Activated B cell treated with CpG ODN at 0.5 μM for 24 hours (primary cell): ENCODE measurements at regions not wholly inside any gene's neighbourhood (a gene's known extent, or its start where the extent isn't known, plus 50 kb on each side); places are given as distances from the start of the nearest gene placed in this dataset.

ENCODE experiments used
- ATAC-seq: fragments of 200-7000 bp; cut with Tn5 transposase; one replicate; pipeline ENCODE4 v1.10.0; 2021; ENCODE audit warnings: low read depth, mild to moderate bottlenecking, moderate library complexity
- CTCF ChIA-PET: fragments of 350-600 bp; sonication (Branson Sonifier 250); formaldehyde crosslinking; loops from one replicate; lab custom pipeline; 2021; ENCODE audit warnings: antibody characterized with exemption; lab: Charles Lee
- POLR2A ChIA-PET: fragments of 350-600 bp; sonication (Branson Sonifier 250); formaldehyde crosslinking; loops from one replicate; lab custom pipeline; 2021; ENCODE audit warnings: antibody characterized with exemption; lab: Charles Lee
- DNase-seq: peaks from one replicate; pipeline ENCODE4 v3.0.0; 2022
- H3K27ac Mint-ChIP-seq: one replicate; pipeline ENCODE4 v1.8.0; 2020; ENCODE audit warnings: mixed read lengths
- H3K27me3 Mint-ChIP-seq: one replicate; pipeline ENCODE4 v1.8.0; 2021; ENCODE audit warnings: mixed read lengths
- H3K36me3 Mint-ChIP-seq: one replicate; pipeline ENCODE4 v1.8.0; 2021; ENCODE audit warnings: low read depth, mixed read lengths
- H3K4me1 Mint-ChIP-seq: one replicate; pipeline ENCODE4 v1.8.0; 2021; ENCODE audit warnings: mixed read lengths
- H3K4me3 Mint-ChIP-seq: one replicate; pipeline ENCODE4 v1.8.0; 2020; ENCODE audit warnings: mild to moderate bottlenecking, mixed read lengths
- H3K9me3 Mint-ChIP-seq: one replicate; pipeline ENCODE4 v1.8.0; 2020; ENCODE audit warnings: mixed read lengths
- CTCF ChIP-seq: fragments of 200-600 bp; IDR thresholded peaks from one replicate; pipeline ENCODE4 v1.8.0; 2022; ENCODE audit warnings: antibody characterized with exemption, mild to moderate bottlenecking
- intact Hi-C: fragments of 100-400 bp; cut with micrococcal nuclease; formaldehyde crosslinking; loops from one replicate; pipeline ENCODE4 v1.15.1; 2024

DNA sequence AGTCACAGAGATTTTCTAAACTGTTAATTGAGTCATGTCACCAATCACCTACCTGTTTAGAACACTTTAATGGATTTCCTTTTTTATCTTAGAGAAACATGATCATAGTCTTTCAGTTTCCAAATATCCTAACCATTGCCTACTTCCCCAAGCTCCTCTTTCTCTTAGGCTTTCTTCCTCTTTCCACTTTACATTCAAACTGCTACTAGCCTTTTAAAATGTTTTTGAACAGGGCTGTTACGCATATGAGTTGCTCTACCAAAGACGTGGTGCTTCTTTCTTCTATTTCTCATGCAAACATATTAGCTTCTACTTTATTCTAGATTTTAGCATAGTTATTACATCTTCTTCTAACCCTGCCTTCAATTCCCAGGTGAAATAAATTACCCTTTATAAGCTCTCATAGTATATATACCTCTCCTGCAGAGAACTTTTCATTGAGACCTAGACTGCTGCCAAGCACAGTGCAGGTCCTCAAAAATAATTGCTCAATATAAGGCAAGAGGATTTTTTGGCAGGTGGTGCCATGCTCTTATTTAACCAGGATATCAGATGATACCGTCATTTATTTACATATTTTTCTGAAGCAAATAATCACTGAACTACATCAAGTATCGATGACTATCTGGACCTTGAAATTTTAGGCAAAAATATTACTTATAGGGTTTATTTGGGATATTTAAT lies 937.1 kb downstream of the TSN start:
- no peak overlapping the region for H3K27ac Mint-ChIP-seq
- POLR2A ChIA-PET = no interaction called here
- ATAC-seq (no peak), DNase-seq (no peak)
- H3K9me3 Mint-ChIP-seq = peaks cover 5% of the 10 kb centered on the region
- CTCF ChIA-PET = no interaction called here
- no peaks in the 10 kb centered on the region for H3K36me3 Mint-ChIP-seq
- no peak overlapping the region for H3K4me3 Mint-ChIP-seq
- H3K27me3 Mint-ChIP-seq = no peaks in the 10 kb centered on the region
- H3K4me1 Mint-ChIP-seq = no peaks in the 10 kb centered on the region
- intact Hi-C loops = no loop called here
- no peak for TF ChIP-seq CTCF

DNA sequence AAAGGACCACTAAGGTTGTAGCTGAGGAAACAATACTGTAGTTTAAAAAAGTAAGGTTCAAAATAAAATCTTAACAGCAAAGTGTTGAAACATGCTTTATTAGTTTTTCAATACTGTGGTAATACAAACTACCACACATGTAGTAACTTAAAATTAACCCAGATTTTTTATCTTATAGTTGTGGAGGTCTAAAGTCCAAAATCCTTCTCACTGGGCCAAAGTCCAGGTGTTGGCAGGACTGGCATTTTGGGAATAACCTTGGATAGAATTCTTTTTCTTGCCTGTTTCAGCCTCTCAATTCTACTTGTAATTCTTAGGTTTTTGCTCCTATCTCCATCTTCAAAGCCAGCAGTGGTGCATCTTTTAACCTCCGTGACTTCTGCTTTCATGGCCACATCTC lies 942.0 kb downstream of the TSN start:
- Mint-ChIP-seq H3K27me3 (no peaks in the 10 kb centered on the region), H3K9me3 (peaks cover 3% of the 10 kb centered on the region), H3K4me3 (no peak overlapping the region), H3K4me1 (no peaks in the 10 kb centered on the region), H3K27ac (no peak overlapping the region), H3K36me3 (no peaks in the 10 kb centered on the region)
- DNase-seq (no peak), ATAC-seq (no peak)
- TF ChIP-seq CTCF = no peak
- ChIA-PET CTCF (no interaction called here), POLR2A (no interaction called here)
- intact Hi-C loops = no loop called here

DNA sequence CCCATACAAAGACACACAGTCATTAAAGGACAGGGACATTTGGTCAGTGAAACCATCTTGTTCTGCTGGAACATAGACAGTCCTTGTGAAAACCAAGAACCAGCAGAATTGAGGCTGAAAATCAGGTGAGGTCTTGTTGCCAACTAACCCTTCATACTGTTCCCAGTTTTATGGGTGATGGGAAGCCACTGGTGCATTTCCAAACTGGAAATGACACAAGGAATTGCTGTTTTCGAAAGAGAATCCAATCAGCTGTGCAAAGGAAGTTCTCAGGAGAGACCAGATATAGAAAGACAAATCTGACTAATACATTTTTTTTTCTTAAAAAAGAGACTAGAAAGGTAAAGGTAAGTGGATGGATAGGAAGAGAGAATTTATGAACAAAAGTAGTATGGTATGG lies 948.2 kb downstream of the TSN start:
- Mint-ChIP-seq H3K27me3 (no peaks in the 10 kb centered on the region), H3K9me3 (no peaks in the 10 kb centered on the region), H3K27ac (no peak overlapping the region), H3K36me3 (no peaks in the 10 kb centered on the region), H3K4me3 (no peak overlapping the region), H3K4me1 (no peaks in the 10 kb centered on the region)
- intact Hi-C loops = no loop called here
- CTCF ChIA-PET = no interaction called here
- DNase-seq (no peak), ATAC-seq (no peak)
- no peak for TF ChIP-seq CTCF
- POLR2A ChIA-PET = no interaction called here

DNA sequence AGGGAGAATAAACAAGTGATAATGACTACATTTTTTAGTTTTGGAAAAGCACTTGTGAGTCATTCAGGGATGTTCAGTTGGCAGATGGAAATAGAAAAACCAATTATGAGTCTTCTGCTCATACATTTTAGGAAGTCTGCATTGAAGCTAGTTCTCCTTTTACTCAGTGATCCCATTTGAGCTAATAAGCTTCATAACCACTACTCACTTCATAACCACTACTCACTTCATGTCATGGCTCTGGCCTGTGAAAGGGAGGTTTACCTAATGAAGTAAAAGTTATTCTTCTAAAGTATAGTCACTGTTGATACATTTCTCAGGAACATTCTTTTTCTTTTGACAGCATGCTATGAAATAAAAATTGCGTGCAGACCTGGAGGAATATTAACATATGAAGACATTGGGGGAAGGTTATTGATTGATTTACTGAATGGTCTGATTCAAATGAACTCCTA lies 948.7 kb downstream of the TSN start:
- intact Hi-C loops = no loop called here

GRCh38 chr2:122705746-122706145 lies 950.3 kb downstream of the TSN start:
- ChIA-PET POLR2A (no interaction called here), CTCF (no interaction called here)
- intact Hi-C loops = no loop called here
- H3K4me1 Mint-ChIP-seq = no peaks in the 10 kb centered on the region
- no peaks in the 10 kb centered on the region for H3K27me3 Mint-ChIP-seq
- H3K27ac Mint-ChIP-seq = no peak overlapping the region
- H3K4me3 Mint-ChIP-seq = no peak overlapping the region
- no peaks in the 10 kb centered on the region for H3K36me3 Mint-ChIP-seq
- TF ChIP-seq CTCF = no peak
- H3K9me3 Mint-ChIP-seq = no peaks in the 10 kb centered on the region
- no peak for ATAC-seq
- no peak for DNase-seq

More for the DNA sequence above, 948.7 kb downstream of the TSN start:
- Mint-ChIP-seq H3K36me3 (no peaks in the 10 kb centered on the region), H3K4me3 (no peak overlapping the region), H3K9me3 (no peaks in the 10 kb centered on the region), H3K4me1 (no peaks in the 10 kb centered on the region), H3K27ac (no peak overlapping the region), H3K27me3 (no peaks in the 10 kb centered on the region)
- DNase-seq (no peak), ATAC-seq (no peak)
- CTCF ChIA-PET = no interaction called here
- POLR2A ChIA-PET = no interaction called here
- TF ChIP-seq CTCF = no peak
